Mammary epithelial cell (primary cell): ENCODE measurements at regions not wholly inside any gene's neighbourhood (a gene's known extent, or its start where the extent isn't known, plus 50 kb on each side); places are given as distances from the start of the nearest gene placed in this dataset.

Experiments
- EZH2 ChIP-seq: IDR thresholded peaks from 2 replicates; pipeline ENCODE4 v1.6.1; 2012; ENCODE audit warnings: low read length, inconsistent platforms, borderline replicate concordance
- TF ChIP-seq, protein P1 (sequence below), 2 donors: IDR thresholded peaks in 1 of 2; conservative IDR thresholded peaks in 1 of 2; 2 replicates each; pipeline ENCODE4 v1.5.1; 2011 to 2012; ENCODE audit warnings: inconsistent platforms in 2 of 2, low read length in 2 of 2, mild to moderate bottlenecking in 2 of 2, control low read depth in 1 of 2, low read depth in 1 of 2; ENCODE audit not compliant: insufficient read depth in 1 of 2; ENCODE audit errors: extremely low read depth in 1 of 2

DNA sequence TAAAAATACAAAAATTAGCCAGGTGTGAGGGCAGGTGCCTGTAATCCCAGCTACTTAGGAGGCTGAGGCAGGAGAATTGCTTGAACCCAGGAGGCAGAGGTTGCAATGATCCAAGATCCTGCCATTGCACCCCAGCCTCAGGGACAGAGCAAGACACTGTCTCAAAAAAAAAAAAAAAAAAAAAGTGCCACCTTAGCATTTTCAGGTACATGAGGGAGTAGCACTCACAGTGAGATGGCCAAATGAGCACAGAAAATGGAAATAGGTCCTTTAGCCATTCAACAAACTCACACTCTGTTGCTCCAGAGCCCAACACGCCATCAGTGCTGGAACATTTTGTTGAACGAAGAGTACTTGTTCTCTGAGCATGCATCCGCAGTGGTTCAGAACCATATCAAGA lies 75.2 kb upstream of the MYL2 start:
- TF ChIP-seq EZH2 = no peak
- TF ChIP-seq, protein P1, sequence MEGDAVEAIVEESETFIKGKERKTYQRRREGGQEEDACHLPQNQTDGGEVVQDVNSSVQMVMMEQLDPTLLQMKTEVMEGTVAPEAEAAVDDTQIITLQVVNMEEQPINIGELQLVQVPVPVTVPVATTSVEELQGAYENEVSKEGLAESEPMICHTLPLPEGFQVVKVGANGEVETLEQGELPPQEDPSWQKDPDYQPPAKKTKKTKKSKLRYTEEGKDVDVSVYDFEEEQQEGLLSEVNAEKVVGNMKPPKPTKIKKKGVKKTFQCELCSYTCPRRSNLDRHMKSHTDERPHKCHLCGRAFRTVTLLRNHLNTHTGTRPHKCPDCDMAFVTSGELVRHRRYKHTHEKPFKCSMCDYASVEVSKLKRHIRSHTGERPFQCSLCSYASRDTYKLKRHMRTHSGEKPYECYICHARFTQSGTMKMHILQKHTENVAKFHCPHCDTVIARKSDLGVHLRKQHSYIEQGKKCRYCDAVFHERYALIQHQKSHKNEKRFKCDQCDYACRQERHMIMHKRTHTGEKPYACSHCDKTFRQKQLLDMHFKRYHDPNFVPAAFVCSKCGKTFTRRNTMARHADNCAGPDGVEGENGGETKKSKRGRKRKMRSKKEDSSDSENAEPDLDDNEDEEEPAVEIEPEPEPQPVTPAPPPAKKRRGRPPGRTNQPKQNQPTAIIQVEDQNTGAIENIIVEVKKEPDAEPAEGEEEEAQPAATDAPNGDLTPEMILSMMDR (conservative IDR thresholded peaks at IDR 0.05 in 1 of 2, IDR thresholded peaks at IDR 0.05 in 1 of 2; ENCODE audit: extremely low read depth in 1 of 2, insufficient read depth in 1 of 2, low read depth in 1 of 2, low read length in 2 of 2) = no peak
